Fibroblast of skin of left biceps (primary cell): ENCODE measurements at regions not wholly inside any gene's neighbourhood (a gene's known extent, or its start where the extent isn't known, plus 50 kb on each side); places are given as distances from the start of the nearest gene placed in this dataset.

Experiments used
- DNase-seq, 2 experiments: peaks; one replicate each; pipeline ENCODE4 v3.0.0-alpha.2; 2013; ENCODE audit warnings: low read depth in 2 of 2

- no peak for DNase-seq
Measured at GRCh38 chr4:144302704-144303536, 162.4 kb upstream of the GYPA start.

GRCh38 chr4:144304025-144304424, 163.5 kb upstream of the GYPA start:
- DNase-seq = no peak

- no peak for DNase-seq
Measured at GRCh38 chr4:144310535-144310934, 170.0 kb upstream of the GYPA start.

- DNase-seq = no peak
Measured at GRCh38 chr4:144313370-144313769, 172.9 kb upstream of the GYPA start.

GRCh38 chr4:144316869-144317268, 176.4 kb upstream of the GYPA start:
- no peak for DNase-seq

- DNase-seq = no peak
Measured at GRCh38 chr4:144318797-144319196, 178.3 kb upstream of the GYPA start.

GRCh38 chr4:144336633-144337032, 196.1 kb upstream of the GYPA start:
- DNase-seq = no peak

GRCh38 chr4:144338148-144338547, 197.6 kb upstream of the GYPA start:
- peak; percentile 49 to 60 for DNase-seq

- no peak for DNase-seq
Measured at GRCh38 chr4:144338834-144339233, 198.3 kb upstream of the GYPA start.

- DNase-seq = no peak
Measured at GRCh38 chr4:144340931-144341330, 200.4 kb upstream of the GYPA start.

GRCh38 chr4:144342949-144343760, 202.6 kb upstream of the GYPA start:
- peak; percentile 74 to 75 for DNase-seq

GRCh38 chr4:144347121-144347520, 206.6 kb upstream of the GYPA start:
- no peak for DNase-seq

GRCh38 chr4:144350706-144351105, 210.2 kb upstream of the GYPA start:
- DNase-seq = no peak

GRCh38 chr4:144351306-144351705, 210.8 kb upstream of the GYPA start:
- DNase-seq = no peak

GRCh38 chr4:144353292-144353691, 212.8 kb upstream of the GYPA start:
- DNase-seq = no peak

GRCh38 chr4:144355811-144356757, 215.6 kb upstream of the GYPA start:
- DNase-seq = peak; percentile 98 to 99

GRCh38 chr4:144356941-144357381, 216.4 kb upstream of the GYPA start:
- no peak for DNase-seq

GRCh38 chr4:144357975-144358374, 217.5 kb upstream of the GYPA start:
- no peak for DNase-seq

- no peak for DNase-seq
Measured at GRCh38 chr4:144360146-144360793, 219.8 kb upstream of the GYPA start.

GRCh38 chr4:144362366-144362765, 221.8 kb upstream of the GYPA start:
- no peak for DNase-seq

GRCh38 chr4:144363890-144364289, 223.4 kb upstream of the GYPA start:
- no peak for DNase-seq
